HCT116 (cell line): ENCODE measurements at regions not wholly inside any gene's neighbourhood (a gene's known extent, or its start where the extent isn't known, plus 50 kb on each side); places are given as distances from the start of the nearest gene placed in this dataset.

Source experiments
- CTCF ChIP-seq, 3 experiments: fragments of 200-600 bp in 1 of 3; sonication (generic) in 1 of 3; IDR thresholded peaks in 2 of 3; conservative IDR thresholded peaks in 1 of 3; 2 replicates each; pipeline ENCODE4 v1.5.1; 2012 to 2017; ENCODE audit warnings: low read depth in 2 of 3, low read length in 2 of 3, antibody characterized with exemption in 1 of 3, borderline replicate concordance in 1 of 3, control low read depth in 1 of 3, mild to moderate bottlenecking in 1 of 3, mixed read lengths in 1 of 3, mixed run types in 1 of 3, moderate library complexity in 1 of 3; ENCODE audit not compliant: insufficient read depth in 1 of 3
- EZH2 ChIP-seq: fragments of 200-600 bp; sonication (generic); IDR thresholded peaks from 2 replicates; pipeline ENCODE4 v1.6.1; 2017; ENCODE audit warnings: antibody characterized with exemption, mixed run types
- MAX ChIP-seq: IDR thresholded peaks from 2 replicates; pipeline ENCODE4 v1.6.1; 2012
- POLR2A ChIP-seq: IDR thresholded peaks from 2 replicates; pipeline ENCODE4 v1.7.0; 2011; ENCODE audit warnings: borderline replicate concordance; ENCODE audit not compliant: insufficient read depth, insufficient read length; ENCODE audit errors: extremely low read depth
- POLR2AphosphoS5 ChIP-seq: IDR thresholded peaks from 2 replicates; pipeline ENCODE4 v1.6.1; 2011; ENCODE audit warnings: mild to moderate bottlenecking, low read depth, low read length, moderate library complexity
- RAD21 ChIP-seq: IDR thresholded peaks from 2 replicates; pipeline ENCODE4 v1.6.1; 2012; ENCODE audit warnings: low read depth, mild to moderate bottlenecking
- REST ChIP-seq: IDR thresholded peaks from 2 replicates; pipeline ENCODE4 v1.6.1; 2012; ENCODE audit warnings: low read depth
- SP1 ChIP-seq: IDR thresholded peaks from 2 replicates; pipeline ENCODE4 v1.6.1; 2012; ENCODE audit warnings: low read depth
- YY1 ChIP-seq: IDR thresholded peaks from 2 replicates; pipeline ENCODE4 v1.6.1; 2011; ENCODE audit warnings: low read length, low read depth, moderate library complexity, mild to moderate bottlenecking; ENCODE audit not compliant: insufficient replicate concordance; ENCODE audit errors: extremely low read depth
- ZBTB33 ChIP-seq: IDR thresholded peaks from 2 replicates; pipeline ENCODE4 v1.6.1; 2011; ENCODE audit warnings: mild to moderate bottlenecking, low read length, moderate library complexity; ENCODE audit not compliant: insufficient replicate concordance; ENCODE audit errors: extremely low read depth

GRCh38 chr3:178350763-178351162 is 185.5 kb upstream of the KCNMB2 start:
- TF ChIP-seq EZH2 (no peak), MAX (no peak), YY1 (no peak), CTCF (IDR thresholded peaks at IDR 0.05 in 2 of 3, conservative IDR thresholded peaks at IDR 0.05 in 1 of 3; ENCODE audit: borderline replicate concordance in 1 of 3, insufficient read depth in 1 of 3, low read depth in 2 of 3, low read length in 2 of 3) (no peak), ZBTB33 (no peak), POLR2AphosphoS5 (no peak), RAD21 (no peak), POLR2A (no peak), REST (no peak), SP1 (no peak)
